HepG2 (cell line): ENCODE measurements at regions not wholly inside any gene's neighbourhood (a gene's known extent, or its start where the extent isn't known, plus 50 kb on each side); places are given as distances from the start of the nearest gene placed in this dataset.

ENCODE experiments used
- HHEX ChIP-seq: IDR thresholded peaks from 2 replicates; pipeline ENCODE4 v1.6.1; 2016; ENCODE audit warnings: control low read depth
- TF ChIP-seq, protein P1 (sequence below): sonication (generic); formaldehyde crosslinking; IDR thresholded peaks from one replicate; pipeline ENCODE4 v1.5.1; 2020; ENCODE audit warnings: mild to moderate bottlenecking, missing genetic modification reagents; ENCODE audit errors: not compliant biosample characterization
- TF ChIP-seq, protein P2 (sequence below): sonication (generic); formaldehyde crosslinking; IDR thresholded peaks from 2 replicates; pipeline ENCODE4 v1.8.0; 2022; ENCODE audit warnings: mild to moderate bottlenecking, missing genetic modification reagents, moderate library complexity

DNA sequence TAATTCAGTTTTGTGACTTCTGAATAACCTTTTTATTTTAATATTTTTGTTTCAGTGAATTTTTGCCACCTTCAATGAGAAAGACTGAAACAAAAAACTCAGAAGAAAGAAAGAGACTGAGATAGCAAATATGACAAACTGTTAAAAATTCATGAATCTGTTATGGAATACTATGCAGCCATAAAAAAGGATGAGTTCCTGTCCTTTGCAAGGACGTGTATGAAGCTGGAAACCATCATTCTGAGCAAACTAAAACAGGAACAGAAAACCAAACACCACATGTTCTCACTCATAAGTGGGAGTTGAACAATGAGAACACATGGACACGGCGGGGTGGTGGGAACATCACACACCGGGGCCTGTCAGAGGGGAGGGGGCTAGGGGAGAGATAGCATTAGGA lies 193.4 kb upstream of the FGGY start (continued):
- TF ChIP-seq, protein P1, sequence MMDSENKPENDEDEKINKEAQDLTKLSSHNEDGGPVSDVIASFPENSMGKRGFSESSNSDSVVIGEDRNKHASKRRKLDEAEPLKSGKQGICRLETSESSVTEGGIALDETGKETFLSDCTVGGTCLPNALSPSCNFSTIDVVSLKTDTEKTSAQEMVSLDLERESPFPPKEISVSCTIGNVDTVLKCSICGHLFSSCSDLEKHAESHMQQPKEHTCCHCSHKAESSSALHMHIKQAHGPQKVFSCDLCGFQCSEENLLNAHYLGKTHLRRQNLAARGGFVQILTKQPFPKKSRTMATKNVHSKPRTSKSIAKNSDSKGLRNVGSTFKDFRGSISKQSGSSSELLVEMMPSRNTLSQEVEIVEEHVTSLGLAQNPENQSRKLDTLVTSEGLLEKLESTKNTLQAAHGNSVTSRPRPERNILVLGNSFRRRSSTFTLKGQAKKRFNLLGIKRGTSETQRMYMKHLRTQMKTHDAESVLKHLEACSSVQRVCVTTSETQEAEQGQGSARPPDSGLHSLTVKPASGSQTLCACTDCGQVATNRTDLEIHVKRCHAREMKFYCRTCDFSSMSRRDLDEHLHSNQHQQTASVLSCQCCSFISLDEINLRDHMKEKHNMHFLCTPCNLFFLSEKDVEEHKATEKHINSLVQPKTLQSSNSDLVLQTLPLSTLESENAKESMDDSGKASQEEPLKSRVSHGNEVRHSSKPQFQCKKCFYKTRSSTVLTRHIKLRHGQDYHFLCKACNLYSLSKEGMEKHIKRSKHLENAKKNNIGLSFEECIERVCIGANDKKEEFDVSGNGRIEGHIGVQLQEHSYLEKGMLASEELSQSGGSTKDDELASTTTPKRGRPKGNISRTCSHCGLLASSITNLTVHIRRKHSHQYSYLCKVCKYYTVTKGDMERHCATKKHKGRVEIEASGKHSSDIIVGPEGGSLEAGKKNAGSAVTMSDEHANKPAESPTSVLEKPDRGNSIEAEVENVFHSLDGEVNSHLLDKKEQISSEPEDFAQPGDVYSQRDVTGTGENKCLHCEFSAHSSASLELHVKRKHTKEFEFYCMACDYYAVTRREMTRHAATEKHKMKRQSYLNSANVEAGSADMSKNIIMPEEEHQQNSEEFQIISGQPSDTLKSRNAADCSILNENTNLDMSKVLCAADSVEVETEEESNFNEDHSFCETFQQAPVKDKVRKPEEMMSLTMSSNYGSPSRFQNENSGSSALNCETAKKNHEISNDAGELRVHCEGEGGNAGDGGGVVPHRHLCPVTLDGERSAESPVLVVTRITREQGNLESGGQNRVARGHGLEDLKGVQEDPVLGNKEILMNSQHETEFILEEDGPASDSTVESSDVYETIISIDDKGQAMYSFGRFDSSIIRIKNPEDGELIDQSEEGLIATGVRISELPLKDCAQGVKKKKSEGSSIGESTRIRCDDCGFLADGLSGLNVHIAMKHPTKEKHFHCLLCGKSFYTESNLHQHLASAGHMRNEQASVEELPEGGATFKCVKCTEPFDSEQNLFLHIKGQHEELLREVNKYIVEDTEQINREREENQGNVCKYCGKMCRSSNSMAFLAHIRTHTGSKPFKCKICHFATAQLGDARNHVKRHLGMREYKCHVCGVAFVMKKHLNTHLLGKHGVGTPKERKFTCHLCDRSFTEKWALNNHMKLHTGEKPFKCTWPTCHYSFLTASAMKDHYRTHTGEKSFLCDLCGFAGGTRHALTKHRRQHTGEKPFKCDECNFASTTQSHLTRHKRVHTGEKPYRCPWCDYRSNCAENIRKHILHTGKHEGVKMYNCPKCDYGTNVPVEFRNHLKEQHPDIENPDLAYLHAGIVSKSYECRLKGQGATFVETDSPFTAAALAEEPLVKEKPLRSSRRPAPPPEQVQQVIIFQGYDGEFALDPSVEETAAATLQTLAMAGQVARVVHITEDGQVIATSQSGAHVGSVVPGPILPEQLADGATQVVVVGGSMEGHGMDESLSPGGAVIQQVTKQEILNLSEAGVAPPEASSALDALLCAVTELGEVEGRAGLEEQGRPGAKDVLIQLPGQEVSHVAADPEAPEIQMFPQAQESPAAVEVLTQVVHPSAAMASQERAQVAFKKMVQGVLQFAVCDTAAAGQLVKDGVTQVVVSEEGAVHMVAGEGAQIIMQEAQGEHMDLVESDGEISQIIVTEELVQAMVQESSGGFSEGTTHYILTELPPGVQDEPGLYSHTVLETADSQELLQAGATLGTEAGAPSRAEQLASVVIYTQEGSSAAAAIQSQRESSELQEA (CRISPR knock-in tag) = no peak
- no peak for TF ChIP-seq HHEX (CRISPR knock-in tag)
- TF ChIP-seq, protein P2, sequence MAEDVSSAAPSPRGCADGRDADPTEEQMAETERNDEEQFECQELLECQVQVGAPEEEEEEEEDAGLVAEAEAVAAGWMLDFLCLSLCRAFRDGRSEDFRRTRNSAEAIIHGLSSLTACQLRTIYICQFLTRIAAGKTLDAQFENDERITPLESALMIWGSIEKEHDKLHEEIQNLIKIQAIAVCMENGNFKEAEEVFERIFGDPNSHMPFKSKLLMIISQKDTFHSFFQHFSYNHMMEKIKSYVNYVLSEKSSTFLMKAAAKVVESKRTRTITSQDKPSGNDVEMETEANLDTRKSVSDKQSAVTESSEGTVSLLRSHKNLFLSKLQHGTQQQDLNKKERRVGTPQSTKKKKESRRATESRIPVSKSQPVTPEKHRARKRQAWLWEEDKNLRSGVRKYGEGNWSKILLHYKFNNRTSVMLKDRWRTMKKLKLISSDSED (CRISPR knock-in tag) = no peak
